ENCODE measurements at regions not wholly inside any gene's neighbourhood (a gene's known extent, or its start where the extent isn't known, plus 50 kb on each side); places are given as distances from the start of the nearest gene placed in this dataset.

DNA sequence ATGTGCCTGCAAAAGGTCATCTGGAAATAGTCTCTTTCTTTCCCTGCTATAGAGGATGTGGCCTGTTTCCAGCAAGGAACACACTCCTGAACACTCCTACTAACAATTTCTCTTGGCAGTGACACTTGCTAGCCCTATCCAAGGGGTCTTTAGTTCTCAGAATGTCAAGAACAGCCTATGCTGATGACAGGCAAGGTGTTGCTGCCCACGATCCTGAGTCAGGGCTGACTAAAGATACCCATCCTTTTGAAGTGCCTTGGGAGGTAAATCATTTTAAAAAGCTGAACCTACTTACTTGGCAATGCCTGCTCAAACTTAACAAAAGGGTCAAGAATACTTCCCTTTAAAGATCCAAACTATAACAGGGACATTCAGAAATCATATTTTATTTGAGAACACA is 1146.4 kb downstream of the VRK1 start:
- Histone ChIP-seq H3K27me3 (ENCODE audit: control insufficient read depth in 5 of 5, insufficient read depth in 4 of 5, low read length in 5 of 5) (no peaks in the 10 kb centered on the region), H3K4me1 (ENCODE audit: control insufficient read depth in 5 of 5, insufficient read depth in 5 of 5, low read length in 5 of 5) (peaks cover 0 to 10% (median 0%) of the 10 kb centered on the region in 5 donors), H3K9ac (ENCODE audit: low read length in 5 of 5) (no peak overlapping the region), H3K27ac (ENCODE audit: low read depth, low read length) (no peak overlapping the region), H3K4me3 (ENCODE audit: low read depth in 1 of 5, low read length in 5 of 5) (no peak overlapping the region), H3K9me3 (ENCODE audit: control insufficient read depth in 5 of 5, low read length in 5 of 5) (no peaks in the 10 kb centered on the region), H3K36me3 (ENCODE audit: control insufficient read depth in 5 of 5, insufficient read depth in 5 of 5, low read length in 5 of 5) (no peaks in the 10 kb centered on the region)

GRCh38 chr14:97944380-97944779 is 1147.2 kb downstream of the VRK1 start:
- H3K27ac ChIP-seq (ENCODE audit: low read depth, low read length), result no peak overlapping the region
- H3K36me3 ChIP-seq (ENCODE audit: control insufficient read depth in 5 of 5, insufficient read depth in 5 of 5, low read length in 5 of 5), result no peaks in the 10 kb centered on the region
- H3K9ac ChIP-seq (ENCODE audit: low read length in 5 of 5), result no peak overlapping the region
- no peak overlapping the region for H3K4me3 ChIP-seq (ENCODE audit: low read depth in 1 of 5, low read length in 5 of 5)
- peaks cover 0 to 10% (median 0%) of the 10 kb centered on the region in 5 donors for H3K4me1 ChIP-seq (ENCODE audit: control insufficient read depth in 5 of 5, insufficient read depth in 5 of 5, low read length in 5 of 5)
- no peaks in the 10 kb centered on the region for H3K9me3 ChIP-seq (ENCODE audit: control insufficient read depth in 5 of 5, low read length in 5 of 5)
- no peaks in the 10 kb centered on the region for H3K27me3 ChIP-seq (ENCODE audit: control insufficient read depth in 5 of 5, insufficient read depth in 4 of 5, low read length in 5 of 5)

DNA sequence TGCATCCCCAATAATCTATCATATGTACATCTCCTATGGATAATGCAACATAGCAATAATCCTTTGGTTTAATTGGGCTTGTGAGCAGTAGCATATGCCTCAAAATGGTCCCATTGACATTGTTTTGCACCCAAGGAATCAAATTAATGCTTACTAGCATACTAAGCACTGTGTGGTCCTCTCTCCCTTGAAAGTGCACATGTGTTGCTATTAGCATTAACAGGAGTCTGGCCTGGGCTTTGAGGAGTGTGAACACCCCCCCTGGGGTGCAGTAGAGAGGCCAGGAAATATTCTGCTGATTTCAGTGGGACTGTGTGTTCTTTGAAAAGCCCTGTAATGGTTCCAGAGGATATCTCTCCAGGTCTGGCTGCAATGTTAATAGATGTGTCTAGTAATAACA is 1148.4 kb downstream of the VRK1 start:
- H3K27me3 ChIP-seq (ENCODE audit: control insufficient read depth in 5 of 5, insufficient read depth in 4 of 5, low read length in 5 of 5), result no peaks in the 10 kb centered on the region
- peaks cover 0 to 10% (median 0%) of the 10 kb centered on the region in 5 donors for H3K4me1 ChIP-seq (ENCODE audit: control insufficient read depth in 5 of 5, insufficient read depth in 5 of 5, low read length in 5 of 5)
- no peak overlapping the region for H3K4me3 ChIP-seq (ENCODE audit: low read depth in 1 of 5, low read length in 5 of 5)
- no peak overlapping the region for H3K9ac ChIP-seq (ENCODE audit: low read length in 5 of 5)
- no peak overlapping the region for H3K27ac ChIP-seq (ENCODE audit: low read depth, low read length)
- H3K36me3 ChIP-seq (ENCODE audit: control insufficient read depth in 5 of 5, insufficient read depth in 5 of 5, low read length in 5 of 5), result no peaks in the 10 kb centered on the region
- H3K9me3 ChIP-seq (ENCODE audit: control insufficient read depth in 5 of 5, low read length in 5 of 5), result no peaks in the 10 kb centered on the region

DNA sequence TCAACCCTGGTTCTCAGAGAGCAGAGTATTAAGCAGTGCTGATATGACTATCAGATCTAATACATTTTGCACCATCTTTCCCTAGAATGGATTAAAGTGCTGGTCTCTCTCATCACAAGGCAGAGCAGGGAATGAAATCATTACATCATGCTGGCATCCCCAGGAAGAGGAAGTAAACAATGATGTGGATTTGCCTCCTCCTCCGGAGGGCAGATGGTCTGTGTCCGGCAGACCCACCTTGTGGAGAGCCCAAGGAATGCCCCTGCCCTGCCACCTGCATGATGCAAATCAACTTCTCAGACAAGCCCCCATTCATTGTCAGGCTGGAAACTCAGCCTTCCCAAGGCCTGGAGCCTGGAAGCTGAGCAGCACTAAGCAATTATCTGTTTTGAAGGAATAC is 1149.1 kb downstream of the VRK1 start:
- H3K27ac ChIP-seq (ENCODE audit: low read depth, low read length), result no peak overlapping the region
- H3K9me3 ChIP-seq (ENCODE audit: control insufficient read depth in 5 of 5, low read length in 5 of 5), result no peaks in the 10 kb centered on the region
- no peak overlapping the region for H3K9ac ChIP-seq (ENCODE audit: low read length in 5 of 5)
- H3K4me1 ChIP-seq (ENCODE audit: control insufficient read depth in 5 of 5, insufficient read depth in 5 of 5, low read length in 5 of 5), result peaks cover 0 to 10% (median 0%) of the 10 kb centered on the region in 5 donors
- H3K4me3 ChIP-seq (ENCODE audit: low read depth in 1 of 5, low read length in 5 of 5), result no peak overlapping the region
- H3K27me3 ChIP-seq (ENCODE audit: control insufficient read depth in 5 of 5, insufficient read depth in 4 of 5, low read length in 5 of 5), result no peaks in the 10 kb centered on the region
- H3K36me3 ChIP-seq (ENCODE audit: control insufficient read depth in 5 of 5, insufficient read depth in 5 of 5, low read length in 5 of 5), result no peaks in the 10 kb centered on the region

DNA sequence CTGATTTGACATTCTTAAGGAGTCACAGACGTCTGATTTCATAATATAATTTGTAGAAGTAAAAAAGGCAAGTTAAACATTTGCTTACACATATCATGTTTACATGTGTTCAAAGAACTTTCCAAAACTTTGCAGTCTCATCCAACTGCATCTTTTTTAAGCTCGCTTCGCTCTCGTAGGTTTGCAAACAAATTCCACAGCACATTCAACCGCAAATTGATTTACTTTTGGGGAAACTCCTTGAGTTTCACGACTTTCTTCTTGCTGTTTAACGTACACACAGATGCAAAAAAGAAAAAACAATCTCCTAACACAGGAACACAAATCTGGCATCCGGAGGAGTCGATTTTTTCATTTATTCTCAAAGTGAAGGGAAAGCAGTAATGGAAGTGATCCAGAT is 1149.5 kb downstream of the VRK1 start:
- H3K4me1 ChIP-seq (ENCODE audit: control insufficient read depth in 5 of 5, insufficient read depth in 5 of 5, low read length in 5 of 5), result peaks cover 0 to 6% (median 0%) of the 10 kb centered on the region in 5 donors
- H3K27me3 ChIP-seq (ENCODE audit: control insufficient read depth in 5 of 5, insufficient read depth in 4 of 5, low read length in 5 of 5), result no peaks in the 10 kb centered on the region
- H3K36me3 ChIP-seq (ENCODE audit: control insufficient read depth in 5 of 5, insufficient read depth in 5 of 5, low read length in 5 of 5), result no peaks in the 10 kb centered on the region
- H3K9ac ChIP-seq (ENCODE audit: low read length in 5 of 5), result no peak overlapping the region
- H3K4me3 ChIP-seq (ENCODE audit: low read depth in 1 of 5, low read length in 5 of 5), result no peak overlapping the region
- H3K9me3 ChIP-seq (ENCODE audit: control insufficient read depth in 5 of 5, low read length in 5 of 5), result no peaks in the 10 kb centered on the region
- no peak overlapping the region for H3K27ac ChIP-seq (ENCODE audit: low read depth, low read length)

DNA sequence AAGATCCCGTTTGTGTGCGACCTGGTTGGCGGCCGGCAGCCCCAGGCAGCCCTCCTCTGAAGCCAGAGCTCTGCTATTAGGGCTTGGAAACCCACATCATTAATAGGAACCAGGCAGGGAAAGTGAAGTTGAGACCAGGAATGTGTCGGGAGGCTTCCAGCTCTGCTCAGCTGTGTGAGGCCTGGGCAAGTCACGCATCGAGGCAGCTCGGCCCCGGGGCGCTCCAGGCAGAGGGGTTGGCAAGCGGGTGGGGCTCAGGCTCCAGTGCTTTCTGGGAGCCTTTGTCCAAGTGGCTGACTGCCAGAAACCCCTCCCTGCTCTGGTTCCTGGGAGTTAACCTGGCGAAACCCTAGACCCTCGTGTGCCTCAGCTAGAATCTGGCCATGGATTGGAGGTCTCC is 1151.7 kb downstream of the VRK1 start:
- Histone ChIP-seq H3K9ac (ENCODE audit: low read length in 5 of 5) (no peak overlapping the region), H3K4me1 (ENCODE audit: control insufficient read depth in 5 of 5, insufficient read depth in 5 of 5, low read length in 5 of 5) (no peaks in the 10 kb centered on the region), H3K27ac (ENCODE audit: low read depth, low read length) (no peak overlapping the region), H3K36me3 (ENCODE audit: control insufficient read depth in 5 of 5, insufficient read depth in 5 of 5, low read length in 5 of 5) (no peaks in the 10 kb centered on the region), H3K27me3 (ENCODE audit: control insufficient read depth in 5 of 5, insufficient read depth in 4 of 5, low read length in 5 of 5) (no peaks in the 10 kb centered on the region), H3K4me3 (ENCODE audit: low read depth in 1 of 5, low read length in 5 of 5) (no peak overlapping the region), H3K9me3 (ENCODE audit: control insufficient read depth in 5 of 5, low read length in 5 of 5) (no peaks in the 10 kb centered on the region)

GRCh38 chr14:97956581-97957340 is 1159.6 kb downstream of the VRK1 start:
- Histone ChIP-seq H3K27ac (ENCODE audit: low read depth, low read length) (no peak overlapping the region), H3K9me3 (ENCODE audit: control insufficient read depth in 5 of 5, low read length in 5 of 5) (peaks cover 0 to 4% (median 0%) of the 10 kb centered on the region in 5 donors), H3K4me1 (ENCODE audit: control insufficient read depth in 5 of 5, insufficient read depth in 5 of 5, low read length in 5 of 5) (peaks cover 0 to 14% (median 4%) of the 10 kb centered on the region in 5 donors), H3K27me3 (ENCODE audit: control insufficient read depth in 5 of 5, insufficient read depth in 4 of 5, low read length in 5 of 5) (no peaks in the 10 kb centered on the region), H3K36me3 (ENCODE audit: control insufficient read depth in 5 of 5, insufficient read depth in 5 of 5, low read length in 5 of 5) (no peaks in the 10 kb centered on the region), H3K9ac (ENCODE audit: low read length in 5 of 5) (no peak overlapping the region), H3K4me3 (ENCODE audit: low read depth in 1 of 5, low read length in 5 of 5) (no peak overlapping the region)

DNA sequence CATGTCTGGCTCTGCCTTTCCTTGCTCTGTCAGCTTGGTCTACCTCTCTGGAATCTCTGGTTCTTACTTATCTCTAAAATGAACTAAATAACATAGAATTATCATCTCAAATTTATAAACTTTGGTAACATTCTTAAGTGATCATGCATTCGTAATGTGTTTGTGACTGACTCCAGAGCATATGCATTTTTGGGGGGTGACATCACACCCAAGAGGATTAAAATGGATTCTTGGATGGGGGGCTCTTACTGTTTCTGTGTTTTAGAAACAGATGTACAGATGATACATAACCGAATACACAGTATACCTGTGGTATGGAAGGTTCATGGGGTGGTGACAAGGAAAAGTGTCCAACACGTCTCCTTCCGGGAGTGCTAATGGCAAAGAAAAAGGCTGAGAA is 1162.1 kb downstream of the VRK1 start:
- peaks cover 0 to 4% (median 0%) of the 10 kb centered on the region in 5 donors for H3K9me3 ChIP-seq (ENCODE audit: control insufficient read depth in 5 of 5, low read length in 5 of 5)
- no peaks in the 10 kb centered on the region for H3K27me3 ChIP-seq (ENCODE audit: control insufficient read depth in 5 of 5, insufficient read depth in 4 of 5, low read length in 5 of 5)
- H3K4me3 ChIP-seq (ENCODE audit: low read depth in 1 of 5, low read length in 5 of 5), result no peak overlapping the region
- H3K9ac ChIP-seq (ENCODE audit: low read length in 5 of 5), result no peak overlapping the region
- H3K4me1 ChIP-seq (ENCODE audit: control insufficient read depth in 5 of 5, insufficient read depth in 5 of 5, low read length in 5 of 5), result peaks cover 0 to 14% (median 4%) of the 10 kb centered on the region in 5 donors
- peaks cover 0 to 4% (median 0%) of the 10 kb centered on the region in 5 donors for H3K36me3 ChIP-seq (ENCODE audit: control insufficient read depth in 5 of 5, insufficient read depth in 5 of 5, low read length in 5 of 5)
- no peak overlapping the region for H3K27ac ChIP-seq (ENCODE audit: low read depth, low read length)

DNA sequence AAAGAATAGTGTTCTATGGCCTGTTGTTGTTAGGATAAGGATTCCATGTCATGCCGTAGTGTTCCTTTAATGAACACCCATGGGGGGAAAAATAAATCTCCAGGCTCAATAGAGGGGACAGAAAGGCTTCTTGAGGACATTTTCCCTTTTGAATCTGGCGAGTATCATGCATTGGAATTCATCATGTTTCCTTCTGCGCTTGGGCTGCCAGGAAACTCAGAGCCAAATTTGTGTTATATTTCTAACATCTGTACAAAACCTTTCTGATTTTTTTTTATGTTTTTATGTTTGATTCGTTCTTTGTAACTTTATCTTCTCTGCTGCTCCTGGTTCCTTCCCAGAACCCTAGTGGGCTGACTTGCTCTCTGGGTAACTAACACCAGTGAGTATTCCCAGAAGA is 1163.3 kb downstream of the VRK1 start:
- Histone ChIP-seq H3K4me3 (ENCODE audit: low read depth in 1 of 5, low read length in 5 of 5) (no peak overlapping the region), H3K9me3 (ENCODE audit: control insufficient read depth in 5 of 5, low read length in 5 of 5) (peaks cover 0 to 4% (median 0%) of the 10 kb centered on the region in 5 donors), H3K27ac (ENCODE audit: low read depth, low read length) (no peak overlapping the region), H3K4me1 (ENCODE audit: control insufficient read depth in 5 of 5, insufficient read depth in 5 of 5, low read length in 5 of 5) (peaks cover 0 to 14% (median 4%) of the 10 kb centered on the region in 5 donors), H3K9ac (ENCODE audit: low read length in 5 of 5) (no peak overlapping the region), H3K36me3 (ENCODE audit: control insufficient read depth in 5 of 5, insufficient read depth in 5 of 5, low read length in 5 of 5) (peaks cover 0 to 4% (median 0%) of the 10 kb centered on the region in 5 donors), H3K27me3 (ENCODE audit: control insufficient read depth in 5 of 5, insufficient read depth in 4 of 5, low read length in 5 of 5) (no peaks in the 10 kb centered on the region)

GRCh38 chr14:97970222-97970621 is 1173.0 kb downstream of the VRK1 start:
- Histone ChIP-seq H3K9me3 (ENCODE audit: control insufficient read depth in 5 of 5, low read length in 5 of 5) (no peaks in the 10 kb centered on the region), H3K36me3 (ENCODE audit: control insufficient read depth in 5 of 5, insufficient read depth in 5 of 5, low read length in 5 of 5) (peaks cover 0 to 3% (median 0%) of the 10 kb centered on the region in 5 donors), H3K9ac (ENCODE audit: low read length in 5 of 5) (no peak overlapping the region), H3K27me3 (ENCODE audit: control insufficient read depth in 5 of 5, insufficient read depth in 4 of 5, low read length in 5 of 5) (no peaks in the 10 kb centered on the region), H3K4me3 (ENCODE audit: low read depth in 1 of 5, low read length in 5 of 5) (no peak overlapping the region), H3K27ac (ENCODE audit: low read depth, low read length) (no peak overlapping the region), H3K4me1 (ENCODE audit: control insufficient read depth in 5 of 5, insufficient read depth in 5 of 5, low read length in 5 of 5) (no peaks in the 10 kb centered on the region)

Measured in subcutaneous abdominal adipose tissue (tissue), 5 donors.